HG03139 (cell line): ENCODE measurements at regions not wholly inside any gene's neighbourhood (a gene's known extent, or its start where the extent isn't known, plus 50 kb on each side); places are given as distances from the start of the nearest gene placed in this dataset.

ENCODE experiments used
- ATAC-seq: cut with Tn5 transposase; IDR thresholded peaks from one replicate; pipeline ENCODE4 v1.9.1; 2021; ENCODE audit not compliant: unreplicated experiment

DNA sequence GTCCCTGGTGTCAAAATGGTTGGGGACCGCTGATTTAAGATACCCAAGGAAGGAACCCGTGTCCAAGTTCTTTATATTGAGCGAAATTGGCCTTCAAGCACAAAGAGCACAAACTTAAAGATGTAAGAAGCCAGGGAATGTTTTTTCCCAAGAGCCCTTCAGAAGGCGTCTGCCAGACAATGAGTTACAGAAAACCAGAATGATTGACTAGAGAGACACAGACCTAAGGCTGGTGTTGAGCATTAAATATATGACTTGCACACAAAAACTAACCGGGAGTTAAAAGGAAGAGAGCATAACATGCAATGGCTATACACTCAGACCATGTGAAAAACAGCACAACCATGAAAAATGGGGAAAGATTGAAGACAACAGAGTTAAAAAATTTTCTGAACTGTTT, 157.5 kb upstream of the FAM9B start:
- no peak for ATAC-seq

DNA sequence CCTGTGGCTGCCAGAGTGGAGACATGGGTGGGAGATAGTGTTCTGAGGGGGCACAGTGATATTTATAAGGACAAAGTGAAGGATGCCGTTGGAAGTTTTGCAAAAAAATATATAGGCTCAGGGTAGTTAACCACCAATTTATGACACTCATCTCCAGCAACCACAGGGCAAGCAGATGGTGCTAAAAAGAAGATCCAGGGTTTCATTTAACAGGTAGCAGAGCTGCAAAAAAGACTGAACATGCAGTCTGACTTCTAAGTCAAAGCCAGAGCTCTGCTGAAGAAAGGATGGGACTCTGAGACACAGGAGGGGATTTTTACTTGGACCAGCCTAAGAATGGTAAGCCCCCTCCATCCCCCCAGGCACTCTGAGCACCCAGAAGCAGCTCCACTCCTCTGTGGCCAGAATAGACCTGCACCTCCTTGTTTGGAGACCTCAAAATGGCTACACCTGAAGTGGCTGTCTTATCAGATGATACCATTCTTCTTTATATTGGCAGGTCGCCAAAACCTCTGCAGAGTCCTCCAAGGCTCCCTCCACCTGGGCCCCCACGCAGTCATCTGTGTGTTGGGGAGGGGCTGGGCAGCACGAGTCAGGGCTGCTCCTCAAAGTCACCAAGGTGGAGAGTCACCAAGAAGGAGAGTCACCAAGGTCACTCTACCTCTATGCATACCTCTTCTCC, 161.4 kb upstream of the FAM9B start:
- no peak for ATAC-seq

DNA sequence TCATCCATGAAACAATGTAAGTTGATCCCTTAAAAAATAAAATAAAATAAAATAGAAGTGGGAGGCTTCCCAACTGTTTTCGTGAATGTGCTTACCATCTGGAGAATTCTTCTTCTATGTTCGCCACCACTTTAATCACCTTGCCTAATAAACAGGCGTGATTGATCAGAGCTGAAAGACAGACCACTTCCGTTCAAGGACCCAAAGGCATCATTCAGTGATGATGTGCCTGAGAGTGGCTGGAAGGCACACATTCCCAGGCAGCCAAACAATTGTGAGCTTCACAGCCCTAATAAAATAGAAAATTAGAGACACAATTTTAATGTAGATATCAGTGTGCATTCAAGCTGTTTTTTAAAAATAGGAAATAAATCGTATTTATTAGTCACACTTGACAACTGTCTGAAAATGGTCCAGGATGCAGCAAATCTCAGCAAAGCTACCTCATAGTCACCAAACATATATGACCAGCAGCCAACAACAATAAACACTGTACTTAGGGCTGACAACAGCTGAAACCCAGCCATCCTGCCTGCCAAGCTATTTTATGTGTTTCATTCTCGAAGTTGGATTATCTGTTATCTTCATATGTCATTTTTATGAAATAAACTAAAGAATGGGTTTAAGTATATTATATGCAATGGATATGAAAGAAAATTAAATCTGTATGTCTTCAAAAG, 163.2 kb upstream of the FAM9B start:
- no peak for ATAC-seq

DNA sequence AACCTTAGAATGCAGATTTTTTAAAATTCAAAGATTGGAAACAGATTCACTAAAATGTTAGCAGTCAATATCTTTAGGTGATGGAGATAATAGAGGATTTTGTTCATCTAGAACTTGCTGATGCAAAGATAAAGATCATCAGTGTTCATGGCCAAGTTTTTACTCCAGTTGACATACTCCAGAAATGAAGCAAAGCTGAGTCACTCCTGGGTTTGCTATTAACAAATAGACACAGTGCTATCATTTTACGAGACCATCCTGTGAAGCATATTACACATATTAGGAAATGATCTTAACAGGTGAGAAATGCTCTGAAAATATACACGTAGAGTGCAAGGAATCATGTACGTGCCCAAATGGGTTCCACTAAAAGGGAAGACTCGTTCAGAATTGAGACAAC, 170.6 kb upstream of the FAM9B start:
- ATAC-seq: no peak

DNA sequence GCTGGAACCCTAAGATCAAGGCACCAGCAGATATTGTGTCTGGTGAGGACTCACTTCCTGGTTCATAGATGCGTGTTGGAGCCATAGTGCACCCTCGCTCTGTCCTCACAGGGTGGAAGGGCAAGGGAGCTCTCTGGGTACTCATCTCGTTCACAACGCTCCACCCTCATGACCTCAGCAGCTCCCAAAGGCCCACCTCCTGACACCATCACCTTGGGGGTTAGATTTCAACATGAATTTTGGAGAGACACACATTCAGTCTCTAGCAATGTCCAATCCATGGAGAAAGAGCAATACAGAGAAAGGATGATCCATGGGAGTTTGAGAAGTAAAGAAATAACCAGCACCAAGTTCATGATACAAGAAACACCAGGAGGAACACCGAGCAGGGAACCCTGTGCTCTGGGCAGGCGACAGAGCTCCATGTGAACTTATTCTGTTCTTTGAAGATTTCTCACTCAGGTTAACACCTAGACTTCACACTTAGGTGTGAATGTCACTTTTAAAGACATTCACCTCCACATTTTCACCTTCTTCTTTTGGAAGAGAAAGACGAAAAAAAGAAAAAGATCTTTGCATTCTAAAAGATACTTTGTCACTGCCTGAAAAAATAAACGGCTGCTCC, 171.8 kb upstream of the FAM9B start:
- no peak for ATAC-seq

DNA sequence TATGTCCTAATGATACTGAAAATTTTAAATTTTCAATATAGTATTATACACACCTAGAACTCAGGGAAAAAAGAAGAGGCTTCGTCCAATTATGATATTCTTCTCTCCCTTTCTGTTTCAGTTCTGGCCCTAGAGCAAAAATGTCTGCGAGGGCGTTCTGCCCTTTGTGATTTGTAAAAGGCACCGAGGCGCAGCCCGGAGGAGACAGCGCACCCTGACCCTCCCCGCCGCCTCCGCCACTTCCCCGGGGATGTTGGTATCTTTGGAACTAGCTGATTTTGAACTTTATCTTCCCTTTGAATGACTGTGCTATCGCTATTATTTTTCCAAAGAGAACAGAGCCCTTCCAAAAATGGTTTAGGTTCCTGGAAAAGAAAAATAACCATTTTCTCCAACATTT, 173.2 kb upstream of the FAM9B start:
- no peak for ATAC-seq

DNA sequence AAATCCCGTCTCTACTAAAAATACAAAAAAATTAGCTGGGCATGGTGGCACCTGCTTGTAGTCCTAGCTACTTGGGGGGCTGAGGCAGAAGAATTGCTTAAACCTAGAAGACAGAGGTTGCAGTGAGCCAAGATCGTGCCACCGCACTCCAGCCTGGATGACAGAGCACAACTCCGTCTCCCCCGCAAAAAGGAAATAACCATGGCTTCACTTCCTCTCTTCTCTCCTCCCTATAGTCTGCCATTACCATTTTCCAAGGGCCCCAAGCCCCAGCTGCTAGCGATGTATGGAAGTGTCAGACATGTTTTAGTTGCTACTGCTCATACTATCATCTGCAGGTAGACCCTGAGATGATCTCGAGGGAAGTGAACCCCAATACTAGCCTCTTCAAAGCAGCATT, 177.3 kb upstream of the FAM9B start:
- ATAC-seq: no peak

DNA sequence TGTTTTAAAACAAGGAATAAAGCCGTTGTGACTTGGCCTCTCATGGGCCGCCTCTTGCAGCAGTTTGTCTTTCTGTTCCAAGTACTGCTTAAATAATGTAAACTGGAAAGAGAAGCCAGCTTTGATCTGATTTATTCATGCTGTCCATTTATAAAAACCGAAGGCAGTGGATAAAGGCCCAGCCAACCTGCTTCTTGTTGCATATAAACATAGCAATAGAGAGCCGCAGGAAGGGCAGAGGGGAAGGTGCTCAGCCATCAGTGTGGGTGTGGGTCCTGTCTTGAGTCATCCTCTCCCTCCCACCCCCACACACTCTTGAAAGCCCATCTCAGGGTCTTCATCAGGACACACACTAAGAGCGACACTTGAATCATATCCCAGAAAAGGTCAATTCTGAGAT, 187.9 kb upstream of the FAM9B start:
- no peak for ATAC-seq

DNA sequence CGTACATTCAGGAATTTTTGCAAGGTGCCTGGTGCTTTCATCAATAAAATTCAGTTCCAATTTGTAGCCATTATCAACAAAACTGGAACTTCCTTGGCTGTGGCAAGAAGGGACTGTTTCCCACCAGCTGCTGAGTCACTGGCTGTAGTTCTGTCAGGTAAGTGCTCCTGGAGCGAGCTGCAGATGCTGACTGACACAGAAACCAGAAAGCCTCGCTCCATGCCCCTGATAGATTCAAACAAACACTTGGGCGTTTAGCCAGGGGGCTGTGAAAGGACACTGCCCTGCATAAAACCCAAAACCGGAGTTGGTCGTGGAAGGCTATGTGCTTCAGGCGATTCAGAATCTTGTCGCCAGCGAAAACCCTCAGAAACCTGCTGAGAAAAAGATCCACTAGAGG, 188.4 kb upstream of the FAM9B start:
- ATAC-seq: no peak

DNA sequence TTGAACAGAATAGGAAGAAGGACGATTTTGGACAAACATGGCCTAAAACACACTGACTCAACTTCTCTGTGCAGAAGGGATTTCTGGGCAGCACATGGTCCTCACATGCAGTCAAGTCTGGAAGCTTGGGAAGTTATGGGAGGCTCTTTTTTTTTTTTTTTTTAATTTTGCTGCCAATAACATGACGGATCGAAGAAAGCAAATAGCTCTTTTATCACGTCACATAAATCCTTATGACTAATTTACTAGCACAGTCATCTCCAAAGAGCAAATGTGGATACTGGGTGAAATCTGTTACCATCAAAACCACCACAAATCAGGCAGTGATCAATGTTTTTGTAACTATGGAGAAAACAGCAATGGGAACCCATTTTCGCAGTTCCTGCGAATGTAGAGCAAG, 193.3 kb upstream of the FAM9B start:
- ATAC-seq: no peak

DNA sequence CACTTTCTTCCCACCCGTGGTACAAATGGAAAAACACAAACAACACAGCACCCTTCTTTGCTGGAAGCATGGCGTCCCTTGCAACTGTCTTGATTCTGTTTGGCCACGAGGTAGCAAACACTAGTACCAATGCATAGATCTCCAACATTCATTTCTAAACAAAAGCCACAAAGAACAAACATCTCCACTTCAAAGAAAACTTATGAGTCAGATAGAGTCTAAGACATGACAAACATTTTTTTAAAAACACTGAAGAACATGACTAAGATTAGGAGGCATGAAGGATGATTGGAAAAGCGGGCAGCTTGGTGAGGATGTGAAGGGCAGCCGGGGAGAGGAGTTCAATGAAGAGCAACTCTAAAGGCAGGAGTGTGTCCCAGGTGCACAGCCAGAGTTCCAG, 197.6 kb upstream of the FAM9B start:
- ATAC-seq: no peak

DNA sequence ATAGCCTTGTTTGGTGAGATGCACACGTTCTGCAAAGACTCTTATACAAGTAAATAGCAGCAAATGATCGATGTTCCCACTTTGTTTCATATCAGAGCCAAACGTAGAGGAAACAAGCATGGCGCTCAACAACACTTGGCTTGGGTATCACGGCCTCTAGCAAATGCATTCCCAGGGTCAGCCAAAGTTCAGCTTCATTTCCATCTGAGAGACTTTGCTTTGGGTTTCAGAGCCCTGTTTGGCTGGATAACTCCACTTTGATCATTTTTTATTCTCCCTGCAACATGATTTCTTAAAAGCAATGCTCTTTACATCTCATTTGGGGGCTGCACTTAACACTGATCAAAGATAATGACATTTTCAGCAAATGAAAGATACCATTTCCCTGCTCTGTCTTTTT, 199.2 kb upstream of the FAM9B start:
- ATAC-seq: no peak

DNA sequence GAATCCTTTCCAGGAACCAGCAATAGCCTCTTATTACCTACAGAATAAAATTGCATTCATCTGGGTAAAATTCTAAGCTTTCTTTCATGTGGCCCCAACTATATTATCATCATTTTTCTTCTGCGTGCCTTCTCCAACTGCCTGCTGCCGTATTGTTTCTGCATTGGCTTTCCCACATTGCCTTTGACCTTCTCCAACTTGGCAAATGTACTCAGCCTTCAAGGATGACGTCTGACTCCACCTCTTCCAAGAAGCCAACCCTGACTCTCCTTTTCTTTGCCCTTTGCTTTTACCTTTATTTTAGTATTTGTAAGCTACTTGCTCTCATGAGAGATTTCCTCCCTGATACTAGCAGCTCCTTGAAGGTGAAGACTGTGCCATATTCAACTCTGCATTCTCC, 200.4 kb upstream of the FAM9B start:
- no peak for ATAC-seq

DNA sequence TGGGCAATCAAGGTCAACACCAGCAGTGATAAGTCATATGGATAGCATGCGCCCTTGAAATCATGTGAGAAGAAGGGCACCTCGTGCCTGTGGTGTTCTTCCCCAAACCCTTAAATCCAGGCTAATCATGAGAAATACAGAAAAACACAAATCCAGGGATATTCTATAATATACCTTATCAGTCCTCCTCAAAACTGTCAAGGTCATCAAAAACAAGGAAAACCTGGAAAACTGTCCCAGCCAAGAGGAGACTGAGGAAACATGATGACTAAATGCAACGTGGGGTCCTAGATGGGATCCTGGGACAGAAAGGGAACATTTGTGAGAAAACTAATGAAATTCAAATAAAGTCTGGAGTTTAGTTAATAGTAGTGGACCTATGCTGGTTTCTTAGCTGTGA, 201.8 kb upstream of the FAM9B start:
- ATAC-seq: no peak

DNA sequence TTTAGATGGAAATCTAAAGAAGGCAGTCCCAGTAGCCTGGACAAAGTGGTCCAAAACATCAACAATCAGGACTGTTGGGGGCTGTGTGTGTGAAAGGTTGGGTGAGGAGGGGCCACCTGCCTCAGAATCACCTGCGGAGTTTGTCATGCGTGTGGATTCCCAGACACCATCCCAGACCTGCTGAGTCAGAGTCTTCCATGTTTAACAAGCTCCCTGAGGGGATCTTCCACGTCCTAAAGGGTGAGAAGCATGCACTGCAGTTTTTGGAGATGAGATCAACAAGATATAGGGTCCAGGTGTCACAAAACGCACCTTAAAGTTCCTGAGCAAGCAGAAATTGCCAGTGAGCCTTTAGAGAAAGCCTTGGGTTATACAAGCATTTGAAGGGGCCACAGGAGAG, 207.0 kb upstream of the FAM9B start:
- no peak for ATAC-seq

DNA sequence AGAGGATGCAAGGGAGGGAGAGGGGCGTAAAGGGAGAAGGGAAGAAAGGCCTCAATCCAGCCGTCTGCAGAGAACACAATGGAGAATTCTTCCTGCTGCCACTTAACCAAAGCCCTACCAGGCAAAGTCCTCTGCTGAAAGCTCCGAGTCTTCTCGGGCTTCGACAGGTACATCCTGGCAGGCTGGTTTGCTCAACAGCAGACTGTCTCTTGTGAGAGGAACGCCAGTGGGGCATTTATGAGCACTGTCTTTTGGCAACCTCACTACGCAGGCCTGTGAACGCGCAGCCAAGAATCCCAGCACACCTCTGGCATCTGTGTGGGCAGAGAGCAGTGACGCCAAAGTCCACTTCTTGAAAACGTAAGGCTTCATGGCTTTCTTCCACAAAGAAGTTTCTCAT, 207.5 kb upstream of the FAM9B start:
- no peak for ATAC-seq

DNA sequence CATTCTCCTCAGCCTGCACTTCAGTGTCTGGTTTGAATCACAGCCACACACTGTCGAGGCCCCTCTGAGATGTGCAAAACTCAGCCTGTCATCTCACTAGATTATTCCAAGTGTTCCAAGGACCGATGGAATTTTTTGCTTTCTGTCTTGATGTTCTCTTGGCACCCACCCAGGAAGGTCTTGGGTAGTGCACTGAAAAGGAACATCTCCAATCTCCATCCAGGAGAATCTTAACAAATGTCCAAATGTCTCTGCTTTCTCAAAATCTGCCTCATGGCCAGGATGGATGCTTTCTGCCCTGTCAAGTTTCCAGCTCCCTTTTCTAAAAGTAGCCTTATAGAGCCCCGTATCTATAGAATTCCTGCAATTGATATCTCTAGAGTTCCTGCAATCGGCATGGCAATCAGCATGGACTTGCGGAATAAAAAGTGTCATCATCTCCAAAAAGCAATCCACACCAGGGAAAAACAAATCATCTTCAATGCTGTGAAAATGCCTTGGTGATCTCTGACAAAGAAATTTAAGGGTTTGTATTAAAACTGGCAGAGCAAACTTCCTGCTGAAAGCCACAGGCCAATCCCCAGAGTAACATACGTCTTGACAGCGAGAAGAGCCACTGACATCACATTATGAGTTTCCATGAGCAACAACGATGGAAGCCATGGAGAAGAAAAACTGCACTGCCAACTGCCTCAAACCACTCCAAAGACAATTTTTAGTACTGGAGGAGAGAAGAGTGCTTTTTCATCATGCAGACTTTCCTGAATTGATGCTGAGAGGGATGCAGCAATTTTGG, 215.3 kb upstream of the FAM9B start:
- ATAC-seq: no peak

DNA sequence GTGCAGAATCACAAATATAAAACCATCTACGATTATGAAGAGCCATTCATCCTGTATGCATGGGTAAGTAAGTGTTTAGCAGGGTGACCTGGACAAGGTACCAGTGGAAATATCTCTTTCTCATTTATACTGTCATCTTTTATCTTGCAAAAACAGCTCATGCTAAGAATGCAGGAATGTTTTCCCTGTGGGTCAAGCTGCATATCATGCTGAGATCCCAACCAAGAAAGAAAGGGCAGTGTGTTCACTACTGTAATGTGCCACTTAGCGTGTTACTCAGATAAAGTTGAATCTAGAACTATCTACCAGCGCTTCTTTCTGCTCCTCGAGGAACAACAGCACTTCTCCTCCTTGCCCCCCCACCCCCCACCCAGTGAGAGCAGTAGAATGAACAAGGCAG, 212.7 kb upstream of the TBL1X start:
- ATAC-seq: no peak

DNA sequence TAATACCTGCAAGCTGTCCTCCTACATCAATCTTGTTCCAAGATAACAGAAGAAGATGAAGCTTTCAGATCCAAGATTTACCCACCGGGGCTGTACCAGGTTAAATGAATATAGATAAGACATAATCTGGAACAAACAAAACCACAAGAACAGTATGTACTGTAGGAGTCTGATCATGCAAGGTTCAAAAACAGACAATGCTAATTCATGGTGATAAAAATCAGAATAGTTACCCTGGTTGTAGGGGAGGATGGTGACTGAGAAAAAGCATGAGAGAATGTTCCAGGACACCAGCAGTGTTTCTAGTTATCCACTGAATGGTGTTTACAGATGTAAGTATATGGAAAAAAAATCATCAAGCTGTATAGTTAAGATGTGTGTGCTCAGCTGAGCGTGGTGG, 211.6 kb upstream of the TBL1X start:
- no peak for ATAC-seq

DNA sequence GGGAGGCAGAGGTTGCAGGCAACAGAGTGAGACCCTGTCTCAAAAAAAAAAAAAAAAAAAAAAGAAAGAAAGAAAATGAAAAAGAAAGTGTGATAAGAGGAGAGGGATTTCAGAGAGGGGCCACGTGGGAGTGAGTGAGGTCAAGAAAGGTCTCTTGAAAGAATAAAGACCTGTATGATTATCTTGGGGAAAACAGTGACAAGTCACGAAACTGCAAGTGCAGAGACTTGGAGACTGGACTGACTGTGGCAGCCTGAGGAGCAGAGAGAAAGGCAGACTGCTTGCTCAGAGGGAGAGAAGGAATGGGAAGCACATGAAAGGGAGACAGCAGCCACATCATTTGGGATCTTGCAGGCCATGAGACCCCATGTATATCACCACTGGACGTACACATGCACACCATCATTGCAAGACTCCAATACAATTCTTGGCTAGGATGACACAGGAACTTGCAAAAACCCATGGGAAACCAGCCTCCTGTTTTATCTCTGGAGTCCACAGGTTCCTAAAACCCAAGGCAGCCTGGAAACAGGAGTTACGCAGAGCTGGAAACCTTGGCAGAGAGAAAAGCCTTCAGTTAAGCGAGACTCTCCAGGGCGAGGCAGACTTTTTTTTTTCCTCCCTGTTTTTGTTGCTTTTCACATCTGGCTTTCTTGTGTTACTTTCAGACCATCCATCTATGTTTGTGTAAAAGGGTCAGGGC, 207.0 kb upstream of the TBL1X start:
- no peak for ATAC-seq

DNA sequence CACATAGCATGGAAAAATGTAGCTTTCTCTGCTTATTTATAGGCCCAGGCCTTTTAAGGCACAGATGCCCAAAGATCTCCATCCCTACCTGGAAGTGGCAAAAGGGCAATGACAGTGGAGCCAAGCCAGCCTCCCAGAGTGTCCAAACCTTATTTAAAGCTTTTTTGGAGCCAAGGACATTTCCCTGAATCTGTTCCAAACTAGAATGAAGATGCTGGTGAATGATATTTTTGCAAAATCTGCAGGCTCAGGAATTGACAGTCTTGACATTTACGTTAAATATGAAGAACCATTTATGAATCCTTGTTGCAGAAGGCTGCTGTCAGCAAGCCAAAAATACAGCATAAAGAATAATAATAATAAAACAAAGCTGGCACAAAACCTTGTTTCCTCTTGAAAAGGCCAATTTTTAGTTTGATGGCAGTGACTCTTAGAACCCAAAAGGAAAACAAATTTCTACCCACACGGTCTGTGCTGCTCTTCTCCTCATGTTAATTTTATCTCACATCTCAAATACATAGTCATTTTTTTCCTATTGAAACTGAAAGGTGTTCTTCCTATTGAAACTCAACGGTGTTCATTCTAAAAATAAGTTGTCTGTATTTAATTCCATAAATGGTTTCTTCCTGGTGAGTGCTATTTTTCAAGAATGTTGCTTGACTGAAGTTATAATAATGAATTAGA, 206.3 kb upstream of the TBL1X start:
- no peak for ATAC-seq
